Right forelimb (tissue), 1 donor: ENCODE measurements at regions not wholly inside any gene's neighbourhood (a gene's known extent, or its start where the extent isn't known, plus 50 kb on each side); places are given as distances from the start of the nearest gene placed in this dataset.
A peak's percentile ranks its signal among the peaks of the same experiment; 100 is the strongest.

Source experiments
- DNase-seq: peaks from one replicate; pipeline ENCODE4 v3.0.0-alpha.2; 2018

DNA sequence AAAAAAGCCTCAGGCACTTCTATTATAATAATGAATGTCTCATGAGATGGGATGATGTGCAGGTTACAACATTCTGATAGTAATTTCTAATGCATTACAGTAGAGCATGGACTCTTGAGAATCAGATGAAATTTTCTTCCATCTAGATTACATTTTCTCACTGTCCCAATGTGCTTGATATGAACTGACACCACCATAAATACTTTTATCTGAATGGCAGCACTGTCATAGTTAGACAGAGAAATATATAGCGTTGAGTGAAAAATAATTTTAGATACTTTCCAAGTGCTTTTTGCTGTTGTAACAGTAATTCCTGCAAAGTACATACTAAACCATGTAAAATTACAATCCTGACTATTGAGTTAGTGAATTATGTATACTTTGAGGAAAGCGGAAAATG is 630.1 kb downstream of the BRINP3 start:
- DNase-seq = no peak

DNA sequence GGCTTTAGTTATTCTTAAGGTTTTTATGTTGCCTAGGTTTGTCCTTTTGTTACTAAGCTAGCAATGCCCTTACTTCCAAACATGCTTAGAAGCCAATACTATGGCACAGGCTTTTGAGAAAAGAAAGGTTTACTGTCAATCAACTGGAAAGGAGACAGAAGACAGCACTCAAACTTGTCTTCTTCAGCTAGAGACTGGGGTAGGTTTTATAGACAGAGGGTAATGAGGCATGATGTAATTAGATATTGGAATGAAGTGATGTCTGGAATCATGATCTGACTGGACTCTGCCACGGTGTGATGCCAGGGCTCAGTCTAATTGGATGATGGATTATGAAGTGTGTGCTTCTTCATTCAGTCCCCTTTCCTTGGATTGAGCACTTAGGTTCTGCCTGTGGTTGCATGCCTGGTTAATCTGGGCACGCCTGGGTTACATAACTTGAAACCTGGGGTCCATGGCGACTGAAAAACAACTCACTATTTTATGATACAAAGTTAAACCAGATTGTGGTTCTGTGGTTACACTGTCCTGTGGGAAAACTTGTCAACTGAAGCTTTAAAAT is 625.8 kb downstream of the BRINP3 start:
- no peak for DNase-seq

DNA sequence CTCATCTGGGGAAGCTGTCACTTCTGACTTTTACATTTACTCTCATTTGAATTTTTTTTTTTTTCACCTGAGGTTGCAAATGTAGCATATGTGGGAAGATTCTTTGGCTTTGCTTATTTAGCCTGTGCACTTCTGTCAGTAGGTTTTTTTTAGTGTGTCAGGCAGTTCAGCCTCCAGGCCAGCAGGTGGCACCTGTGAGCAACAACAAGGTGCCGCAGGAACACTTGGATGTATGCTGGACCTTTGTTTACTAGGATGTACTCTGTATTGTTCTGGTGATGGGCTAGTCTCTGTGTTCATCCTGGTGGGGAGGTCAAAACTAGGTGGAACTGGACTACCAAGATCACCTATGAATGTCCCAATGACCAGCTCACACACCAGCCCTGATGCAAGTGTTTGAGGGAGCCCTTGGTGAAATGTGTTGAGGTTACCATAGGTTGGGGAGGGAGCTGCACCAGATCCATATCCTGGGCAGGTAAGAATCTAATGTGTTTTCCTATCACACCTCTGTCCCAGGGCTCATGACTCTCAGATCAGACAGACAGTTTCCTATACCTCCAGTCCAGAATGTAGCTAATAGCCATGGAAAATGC is 618.2 kb downstream of the BRINP3 start:
- no peak for DNase-seq

DNA sequence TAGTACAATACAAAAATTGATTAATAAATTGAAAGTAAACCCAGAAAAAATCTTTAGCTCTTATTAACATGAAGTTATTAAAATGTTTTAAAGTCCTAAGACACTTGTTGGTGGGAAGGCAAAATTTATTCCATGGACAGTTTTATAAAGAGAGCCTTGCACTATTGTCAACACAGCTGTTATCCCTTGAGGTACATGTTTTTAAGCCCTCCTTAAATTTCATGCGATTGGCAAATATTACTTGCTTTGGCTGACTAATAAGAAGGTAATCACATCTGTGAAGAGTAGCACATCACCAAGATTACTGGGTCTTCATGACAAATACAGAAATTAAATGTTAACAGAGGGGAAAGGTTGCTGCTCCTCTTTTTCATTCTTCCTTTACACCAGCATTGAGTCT is 611.1 kb downstream of the BRINP3 start:
- DNase-seq = no peak

DNA sequence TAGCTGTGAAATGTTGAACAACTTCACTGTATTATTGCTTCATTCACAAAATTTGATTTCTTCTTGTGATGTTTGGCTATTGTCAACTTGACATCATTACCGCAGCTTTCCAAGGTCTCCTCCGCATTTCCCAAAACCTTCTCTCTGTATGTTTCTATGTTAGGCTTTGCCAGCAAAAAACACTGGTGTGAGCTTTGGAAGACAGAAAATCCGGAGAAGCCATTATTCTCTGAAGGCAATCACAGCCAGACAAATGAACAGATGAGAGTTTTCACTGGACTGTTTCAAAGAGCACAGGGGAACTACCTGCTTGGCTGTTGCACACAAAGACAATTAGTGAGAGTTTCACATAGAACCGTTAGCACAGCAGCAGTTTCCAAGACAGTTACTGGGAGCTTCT is 609.6 kb downstream of the BRINP3 start:
- no peak for DNase-seq

DNA sequence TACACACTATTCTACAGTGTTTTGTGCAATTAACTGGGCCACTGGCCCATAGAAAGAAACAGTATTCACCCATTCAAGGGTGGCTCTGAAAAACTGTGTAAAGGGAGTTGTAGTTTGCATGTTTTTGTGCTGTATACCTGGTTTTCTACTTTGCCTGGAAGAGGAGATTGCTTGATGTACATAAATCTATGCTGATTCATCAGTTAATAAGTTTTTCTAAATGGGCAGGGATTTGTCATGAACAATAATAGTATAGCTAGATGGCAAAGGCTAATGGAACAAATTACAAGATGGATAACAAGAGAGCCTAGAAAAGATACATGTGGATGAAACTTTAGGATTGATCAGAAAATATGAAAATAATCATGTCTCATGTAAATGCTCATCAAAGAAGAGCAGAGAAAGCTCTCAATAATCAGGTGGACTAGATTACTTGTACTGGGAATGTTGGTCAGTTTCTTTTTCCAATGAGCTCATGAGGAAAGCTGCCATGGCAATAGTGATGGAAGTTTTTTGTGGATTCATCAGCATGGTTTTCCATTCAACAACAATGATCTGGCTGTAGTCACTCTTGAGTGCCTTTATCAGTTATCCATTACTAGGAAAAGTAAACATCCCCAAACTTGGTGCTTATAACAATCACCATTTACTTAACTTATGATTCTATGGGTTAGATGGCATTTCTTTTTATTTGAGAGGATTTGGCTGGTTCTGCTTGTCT is 602.8 kb downstream of the BRINP3 start:
- DNase-seq = no peak

DNA sequence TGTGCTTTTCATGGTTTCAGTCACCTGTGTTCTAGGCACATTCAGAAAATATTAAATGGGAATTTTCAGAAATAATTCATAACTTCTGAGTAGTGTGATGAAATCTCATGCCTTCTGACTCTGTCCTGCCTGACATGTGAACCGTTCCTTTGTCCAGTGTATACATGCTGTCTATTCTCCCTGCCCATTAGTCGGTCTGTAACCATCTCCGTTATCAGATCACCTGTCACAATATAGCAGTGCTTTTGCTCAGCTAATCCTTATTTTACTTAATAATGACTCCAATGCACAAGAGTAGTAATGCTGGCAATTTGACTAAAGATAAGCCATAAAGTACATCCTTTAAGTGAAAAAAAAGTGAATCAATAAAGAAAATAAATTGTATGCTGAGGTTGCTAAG is 597.5 kb downstream of the BRINP3 start:
- no peak for DNase-seq

DNA sequence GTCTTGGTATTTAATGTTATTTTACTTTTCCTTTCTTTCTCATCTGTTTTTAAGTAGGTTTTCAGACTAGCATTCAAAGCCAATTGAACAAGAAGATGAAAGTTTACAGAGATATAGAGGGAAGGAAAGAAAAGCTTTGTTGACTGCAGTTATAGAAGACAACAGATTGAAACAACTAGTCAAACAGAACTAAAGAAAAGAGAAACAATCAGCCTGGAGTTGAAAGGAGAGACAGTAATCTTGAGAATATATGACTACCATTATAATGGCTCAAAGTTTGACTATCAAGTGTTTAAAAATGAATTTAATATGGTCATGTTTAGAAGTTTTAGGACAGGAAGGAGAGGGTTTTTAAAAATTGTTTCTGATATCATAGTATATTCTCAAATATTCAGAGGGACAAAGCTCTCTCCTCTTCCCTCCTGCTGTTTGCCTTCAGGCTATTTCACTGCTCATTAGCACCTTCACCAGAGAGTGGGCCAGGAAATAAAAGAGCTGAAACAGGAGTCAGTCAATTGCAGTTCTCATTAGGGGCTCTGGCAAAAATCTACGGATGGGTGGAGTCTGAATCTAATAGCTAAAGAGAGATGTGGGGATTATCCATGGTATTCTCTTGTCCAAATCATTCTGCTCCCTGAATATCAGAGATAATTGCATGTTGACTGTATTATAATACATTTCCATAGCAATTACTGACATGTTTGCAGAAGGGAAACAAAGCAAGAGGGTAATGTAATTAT is 577.8 kb downstream of the BRINP3 start:
- DNase-seq = no peak

DNA sequence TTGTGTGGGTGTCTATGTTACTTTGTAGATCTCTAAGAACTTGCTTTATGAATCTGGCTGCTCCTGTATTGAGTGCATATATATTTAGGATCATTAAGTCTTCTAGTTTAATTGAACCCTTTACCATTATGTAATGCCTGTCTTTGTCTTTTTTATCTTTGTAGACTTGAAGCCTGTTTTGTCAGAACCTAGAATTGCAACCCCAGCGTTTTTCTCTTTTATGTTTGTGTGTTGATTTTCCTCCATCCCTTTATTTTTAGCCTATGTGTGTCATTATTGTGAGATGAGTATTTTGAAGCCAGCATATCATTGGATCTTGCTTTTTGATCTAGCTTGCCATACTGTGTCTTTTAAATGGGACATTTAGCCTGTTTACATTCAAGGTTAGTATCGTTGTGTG is 573.2 kb downstream of the BRINP3 start:
- DNase-seq = no peak

DNA sequence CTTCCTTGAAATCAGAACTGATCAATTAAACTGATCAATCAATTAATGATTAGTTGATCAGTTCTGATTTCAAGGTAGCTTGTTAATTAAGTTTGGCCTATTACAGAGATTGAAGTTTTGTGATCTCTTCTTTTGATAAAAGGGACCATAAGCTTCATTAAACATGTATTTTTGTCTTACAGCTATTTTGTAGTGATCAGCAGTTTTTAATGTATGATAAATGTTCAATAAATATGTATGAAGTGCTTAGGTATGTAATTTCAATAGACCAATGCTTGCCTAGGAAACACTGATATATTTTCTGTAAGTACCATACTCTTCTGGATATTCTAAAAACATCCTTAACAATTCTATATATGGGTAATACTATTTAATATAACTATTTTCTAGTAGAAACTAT is 569.6 kb downstream of the BRINP3 start:
- no peak for DNase-seq

DNA sequence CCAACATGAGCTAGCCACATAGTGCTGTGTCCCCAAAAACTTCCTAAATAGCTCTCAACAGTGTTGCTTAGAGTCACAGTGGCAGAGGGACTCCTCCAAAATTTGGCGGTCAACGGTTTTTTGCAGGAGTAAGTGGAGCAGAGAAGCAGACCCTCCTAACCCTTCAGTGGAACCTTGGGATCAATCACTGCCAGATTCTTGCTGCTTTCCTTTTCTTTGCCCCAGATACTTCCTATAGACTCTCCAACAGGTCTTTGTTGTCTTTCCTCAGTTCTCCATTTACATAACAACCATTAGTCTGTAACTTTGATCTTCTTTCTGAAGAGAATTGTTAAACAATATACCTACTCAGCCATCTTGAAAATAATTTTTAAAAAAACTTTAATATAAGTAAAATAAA is 556.1 kb downstream of the BRINP3 start:
- no peak for DNase-seq

DNA sequence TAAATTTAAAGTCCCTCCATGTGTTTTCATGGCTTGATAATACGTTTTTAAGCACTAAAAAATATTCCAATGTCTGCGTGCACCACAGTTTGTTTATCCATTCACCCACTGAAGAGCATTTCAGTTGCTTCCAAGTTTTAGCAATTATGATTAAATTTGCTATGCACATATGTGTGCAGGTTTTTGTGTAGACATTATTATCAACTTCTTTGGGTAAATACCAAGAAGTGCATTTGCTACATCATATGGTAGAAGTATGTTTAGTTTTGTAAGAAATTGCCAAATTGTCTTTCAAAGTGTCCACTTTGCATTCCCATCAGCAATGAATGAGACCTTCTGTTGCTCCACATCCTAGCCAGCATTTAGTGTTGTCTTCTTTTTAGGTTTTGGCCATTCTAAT is 550.0 kb downstream of the BRINP3 start:
- no peak for DNase-seq

DNA sequence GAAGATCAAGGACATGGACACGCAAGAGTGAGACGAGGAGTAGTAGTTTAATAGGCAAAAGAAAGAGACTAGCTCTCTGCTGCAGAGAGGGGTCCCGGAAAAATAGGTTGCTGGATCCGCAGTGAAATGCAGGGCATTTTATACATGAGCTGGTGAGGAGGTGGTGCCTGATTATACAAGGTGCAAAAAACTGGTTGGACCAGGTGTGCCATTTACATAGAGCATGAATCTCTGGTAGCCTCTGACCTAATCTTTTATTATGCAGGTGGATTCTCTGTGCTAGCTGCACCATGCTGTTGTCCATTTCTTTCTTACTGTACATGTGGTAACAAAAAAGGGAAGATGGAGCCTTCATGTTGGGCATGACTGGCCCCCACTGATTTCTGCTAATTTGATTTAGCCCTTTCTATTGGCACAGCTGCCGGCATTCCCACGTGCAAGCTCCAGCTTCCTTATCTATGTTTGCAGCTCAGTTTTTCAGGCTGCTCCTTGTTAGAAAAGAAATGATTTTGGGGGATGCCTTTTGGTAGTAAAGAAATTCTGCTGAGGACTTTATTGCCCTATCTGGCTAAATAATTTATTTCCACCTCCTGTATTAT is 548.1 kb downstream of the BRINP3 start:
- no peak for DNase-seq

DNA sequence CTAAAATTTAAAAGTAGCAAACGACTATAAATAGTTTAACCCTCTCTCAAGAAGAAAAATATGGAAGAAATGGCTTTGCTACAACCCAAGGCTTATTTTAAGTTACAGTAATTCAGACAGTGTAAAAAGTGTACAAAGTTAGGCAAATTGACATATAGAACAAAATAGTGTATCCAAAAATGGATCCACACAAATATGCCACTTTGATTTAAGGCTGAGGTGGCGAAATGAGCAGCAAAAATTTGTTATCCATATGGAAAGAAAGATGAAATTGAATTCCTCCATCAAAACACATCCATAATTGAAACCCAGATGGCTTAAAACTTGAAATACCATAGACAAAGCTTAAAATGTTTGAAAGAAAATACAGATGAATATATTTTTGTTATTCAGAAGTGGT is 540.8 kb downstream of the BRINP3 start:
- DNase-seq = no peak

DNA sequence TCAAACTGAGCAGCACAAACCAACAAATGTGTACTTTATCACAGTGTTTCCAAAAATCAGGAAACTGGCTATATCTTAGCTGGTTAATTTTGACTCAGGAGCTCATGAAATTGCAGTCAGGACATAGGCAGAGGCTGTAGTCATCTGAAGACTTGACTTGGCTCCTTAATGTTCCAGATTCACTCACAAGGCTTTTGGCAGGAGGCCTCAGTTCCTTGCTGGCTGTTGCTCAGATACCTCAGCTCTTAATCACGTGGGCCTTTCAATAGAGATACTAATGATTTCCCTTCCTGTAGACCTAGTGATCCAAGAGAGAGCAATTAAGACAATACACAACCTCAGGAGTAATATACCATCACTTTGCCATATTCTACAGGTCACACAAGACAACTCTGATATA is 537.7 kb downstream of the BRINP3 start:
- DNase-seq = no peak

DNA sequence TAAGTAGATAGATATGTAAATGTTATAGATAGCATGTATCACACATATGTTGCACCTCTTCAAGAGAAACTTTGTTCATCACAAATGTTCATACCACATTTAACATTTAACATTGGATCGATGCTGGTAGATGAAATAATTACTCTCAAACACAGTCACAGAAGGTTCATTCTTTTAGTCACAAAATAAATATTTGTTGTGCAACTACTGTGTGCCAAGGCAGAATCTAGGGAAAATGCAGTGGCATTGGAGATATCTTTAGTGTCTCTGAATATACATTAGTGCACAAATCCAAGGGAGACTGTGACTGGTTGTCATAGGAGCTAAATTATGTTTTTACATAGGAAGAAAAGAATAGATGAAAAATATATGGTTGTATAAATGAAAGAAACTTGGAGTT is 535.7 kb downstream of the BRINP3 start:
- no peak for DNase-seq

DNA sequence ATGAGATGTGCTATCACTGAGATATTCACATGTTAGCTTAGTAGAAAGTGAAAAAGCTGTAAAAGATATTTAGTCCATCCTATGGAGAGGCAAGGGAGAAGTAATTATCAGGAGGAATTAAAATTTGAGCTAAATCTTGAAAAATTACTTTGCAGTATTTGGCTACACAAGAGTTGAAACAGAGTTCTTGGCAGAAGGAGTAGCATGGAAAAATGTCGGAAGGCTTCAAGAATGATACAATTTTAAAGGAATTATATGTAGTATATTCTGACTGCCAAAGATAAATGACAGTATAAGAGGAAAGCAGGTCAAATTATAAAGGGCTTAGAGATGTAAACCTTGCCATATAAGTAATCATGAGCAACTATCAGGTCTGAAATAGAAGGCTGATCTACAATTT is 518.9 kb downstream of the BRINP3 start:
- no peak for DNase-seq

DNA sequence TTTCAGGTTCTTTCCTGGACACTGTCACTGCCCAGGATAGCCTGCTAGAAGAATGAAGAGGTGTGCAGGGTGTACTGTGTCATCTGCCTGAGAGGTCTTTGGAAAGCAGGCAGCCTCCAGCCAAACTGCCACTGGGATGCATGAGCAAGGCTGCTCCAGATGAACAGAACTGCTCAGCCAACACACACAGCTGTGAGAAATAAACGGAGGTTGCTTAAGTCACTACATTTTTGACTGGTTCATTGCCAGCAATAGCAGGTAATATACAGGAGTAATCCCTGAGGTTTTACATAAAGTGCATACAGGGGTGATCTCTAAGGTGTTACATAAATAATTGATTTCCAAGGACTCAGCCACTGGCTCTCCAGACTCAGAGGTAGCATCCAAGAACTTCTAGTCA is 516.9 kb downstream of the BRINP3 start:
- DNase-seq = peak; percentile 38

DNA sequence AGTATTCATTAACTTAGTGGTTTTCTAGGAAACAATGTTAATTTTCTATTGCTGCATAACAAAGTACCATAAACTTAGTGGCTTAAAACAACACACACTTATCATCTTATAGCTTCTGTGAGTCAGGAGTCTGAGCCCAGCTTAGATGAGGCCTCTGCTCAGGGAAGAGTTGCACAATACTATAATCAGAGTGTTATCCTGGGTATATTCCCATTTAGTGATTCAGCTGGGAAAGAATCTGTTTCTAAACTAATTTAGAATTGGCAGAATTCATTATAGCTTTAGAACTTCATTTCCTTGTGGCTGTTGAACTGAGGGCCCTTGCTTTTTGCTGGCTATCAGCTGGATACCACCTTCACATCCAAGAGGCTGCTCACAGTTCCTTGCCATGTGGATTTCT is 515.5 kb downstream of the BRINP3 start:
- no peak for DNase-seq

DNA sequence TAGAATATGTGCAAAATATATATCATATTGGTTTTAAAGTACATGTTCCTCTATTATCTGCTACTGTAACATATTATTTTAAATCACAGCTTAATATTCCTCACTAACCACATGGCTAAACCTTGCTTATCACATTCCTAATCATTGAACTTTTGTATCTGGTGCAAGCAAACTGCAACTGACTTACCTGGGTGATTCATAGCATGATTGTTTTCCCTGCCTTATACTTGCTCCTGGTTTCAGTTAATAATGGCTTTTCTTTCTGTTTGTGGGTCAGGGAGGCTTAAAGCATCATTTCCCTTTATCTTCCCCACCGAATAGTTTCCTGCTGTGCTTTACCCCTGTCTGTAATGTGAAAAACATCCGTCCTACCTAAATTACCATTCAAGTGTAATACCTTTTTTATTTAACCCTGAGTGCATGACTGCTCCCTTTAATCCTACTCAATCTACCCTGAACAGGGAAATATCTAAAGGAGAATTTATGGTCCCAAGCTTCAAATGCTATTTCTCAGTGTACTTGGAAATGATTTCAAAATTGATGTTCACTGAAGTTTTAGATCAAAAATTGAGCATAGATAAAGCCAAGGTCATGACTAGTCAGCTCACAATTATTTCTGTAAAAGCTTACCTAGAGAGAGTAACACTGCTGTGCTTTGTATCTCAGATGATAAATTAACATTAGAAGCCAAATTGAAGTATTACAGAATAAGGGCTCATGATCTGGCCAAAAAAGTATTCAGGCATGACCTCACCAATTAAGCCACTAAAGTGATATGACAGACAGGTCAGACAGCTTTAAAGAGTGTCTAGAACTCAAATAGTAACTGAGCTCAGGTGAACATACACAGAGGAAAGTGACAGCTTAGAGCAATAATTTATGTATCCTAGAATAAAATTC is 507.1 kb downstream of the BRINP3 start:
- no peak for DNase-seq

DNA sequence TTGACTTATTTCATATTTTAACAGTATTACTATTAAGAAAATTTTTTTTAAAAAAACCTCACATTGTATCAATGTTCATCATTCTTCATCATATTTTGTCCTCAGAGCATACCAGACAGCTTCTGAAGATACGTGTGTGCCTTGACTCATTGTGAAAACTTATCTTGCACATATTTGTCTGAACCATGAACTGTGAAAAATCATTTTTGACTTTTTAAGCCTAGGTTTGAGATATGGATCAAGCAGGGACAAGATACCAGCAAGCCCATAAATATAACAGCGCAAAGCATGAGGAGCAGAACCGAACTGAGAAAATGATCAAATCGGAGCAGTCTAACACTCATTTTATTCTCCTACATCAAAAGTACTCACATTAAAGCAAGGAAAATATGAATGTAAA is 506.0 kb downstream of the BRINP3 start:
- no peak for DNase-seq

DNA sequence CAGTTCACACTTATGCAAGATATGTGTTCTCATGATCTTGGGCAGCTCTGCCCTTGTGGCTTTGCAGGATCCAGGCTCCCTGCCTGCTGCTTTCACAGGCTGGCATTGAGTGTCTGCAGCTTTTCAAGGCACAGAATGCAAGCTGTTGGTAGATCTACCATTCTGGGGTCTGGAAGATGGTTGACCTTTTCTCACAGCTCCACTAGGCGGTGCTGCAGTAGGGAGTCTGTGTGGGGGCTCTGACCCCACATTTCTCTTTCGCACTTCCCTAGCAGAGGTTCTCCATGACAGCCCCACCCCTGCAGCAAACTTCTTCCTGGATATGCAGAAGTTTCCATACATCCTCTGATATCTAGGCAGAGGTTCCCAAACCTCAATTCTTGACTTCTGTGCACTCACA is 500.5 kb downstream of the BRINP3 start:
- no peak for DNase-seq
